ENCODE measurements at regions not wholly inside any gene's neighbourhood (a gene's known extent, or its start where the extent isn't known, plus 50 kb on each side); places are given as distances from the start of the nearest gene placed in this dataset.

DNA sequence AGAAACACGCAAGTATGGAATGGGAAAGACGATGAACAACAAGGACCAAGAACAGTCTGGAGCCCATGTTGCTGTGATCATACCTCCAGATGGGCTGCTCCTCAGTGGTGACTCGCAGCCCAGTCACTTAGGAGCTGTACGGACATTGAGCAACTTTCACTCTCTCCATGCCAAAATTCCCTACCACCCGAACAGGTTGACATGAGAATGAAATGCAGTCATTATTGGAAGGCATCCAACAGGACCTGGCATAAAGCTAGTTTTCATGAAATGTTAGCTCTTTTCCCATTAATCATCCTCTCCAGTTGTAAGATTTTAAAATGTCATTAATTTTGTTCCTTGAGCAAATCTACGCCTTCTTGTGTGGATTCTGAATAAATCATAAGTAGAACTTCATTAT, 82.7 kb upstream of the GPM6B start:
- Histone ChIP-seq H3K4me1 (ENCODE audit: control insufficient read depth, insufficient read depth, low read length) (no peaks in the 10 kb centered on the region), H3K4me3 (ENCODE audit: low read depth, low read length) (no peak overlapping the region), H3K27ac (ENCODE audit: extremely low read depth, low read depth, low read length) (no peak overlapping the region), H3K36me3 (ENCODE audit: control insufficient read depth in 2 of 2, insufficient read depth in 1 of 2, low read length in 2 of 2) (no peaks in the 10 kb centered on the region), H3K9me3 (ENCODE audit: control insufficient read depth, insufficient read depth, low read depth, low read length) (no peaks in the 10 kb centered on the region)
- ChIA-PET POLR2A (no interaction called here), CTCF (interaction anchor here (0.6 to 1.0 kb wide), 6 partner anchors 21 to 459 kb away, joined by 3 to 4 read pairs (median 3); no protein-coding TSS in a partner anchor)
- TF ChIP-seq YY1 (tag by site-specific recombination; IDR thresholded peaks at IDR 0.05): no peak
- no peak for TF ChIP-seq PRDM1 (tag by site-specific recombination; IDR thresholded peaks at IDR 0.05)
- peak; percentile 100 for TF ChIP-seq ZNF600 (tag by site-specific recombination; IDR thresholded peaks at IDR 0.05)
- TF ChIP-seq, protein P1, sequence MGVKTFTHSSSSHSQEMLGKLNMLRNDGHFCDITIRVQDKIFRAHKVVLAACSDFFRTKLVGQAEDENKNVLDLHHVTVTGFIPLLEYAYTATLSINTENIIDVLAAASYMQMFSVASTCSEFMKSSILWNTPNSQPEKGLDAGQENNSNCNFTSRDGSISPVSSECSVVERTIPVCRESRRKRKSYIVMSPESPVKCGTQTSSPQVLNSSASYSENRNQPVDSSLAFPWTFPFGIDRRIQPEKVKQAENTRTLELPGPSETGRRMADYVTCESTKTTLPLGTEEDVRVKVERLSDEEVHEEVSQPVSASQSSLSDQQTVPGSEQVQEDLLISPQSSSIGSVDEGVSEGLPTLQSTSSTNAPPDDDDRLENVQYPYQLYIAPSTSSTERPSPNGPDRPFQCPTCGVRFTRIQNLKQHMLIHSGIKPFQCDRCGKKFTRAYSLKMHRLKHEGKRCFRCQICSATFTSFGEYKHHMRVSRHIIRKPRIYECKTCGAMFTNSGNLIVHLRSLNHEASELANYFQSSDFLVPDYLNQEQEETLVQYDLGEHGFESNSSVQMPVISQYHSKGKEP (tag by site-specific recombination; IDR thresholded peaks at IDR 0.05): 0 out of 2 replicates have a peak, but pooled peaks have one; percentile 27
- peak; percentile 91 for TF ChIP-seq PRDM6 (tag by site-specific recombination; IDR thresholded peaks at IDR 0.05)
- TF ChIP-seq SP3 (tag by site-specific recombination; IDR thresholded peaks at IDR 0.05): no peak
- peak; percentile 53; the same call in 1 of the 2 replicates for TF ChIP-seq ZNF394 (tag by site-specific recombination; IDR thresholded peaks at IDR 0.05; ENCODE audit: borderline replicate concordance)
- no peak for TF ChIP-seq ZNF311 (tag by site-specific recombination; IDR thresholded peaks at IDR 0.05; ENCODE audit: borderline replicate concordance)
- TF ChIP-seq SP7 (tag by site-specific recombination; IDR thresholded peaks at IDR 0.05): peak; percentile 55
- peak; percentile 54; the same call in 1 of the 2 replicates for TF ChIP-seq ZNF366 (tag by site-specific recombination; conservative IDR thresholded peaks at IDR 0.05)
- no peak for TF ChIP-seq PRDM2 (tag by site-specific recombination; IDR thresholded peaks at IDR 0.05; ENCODE audit: borderline replicate concordance)
- TF ChIP-seq ZNF791 (tag by site-specific recombination; IDR thresholded peaks at IDR 0.05): no peak
- TF ChIP-seq INSM2 (tag by site-specific recombination; IDR thresholded peaks at IDR 0.05): peak; percentile 82
- peak; percentile 48; the same call in 1 of the 2 replicates for TF ChIP-seq TSHZ1 (tag by site-specific recombination; IDR thresholded peaks at IDR 0.05; ENCODE audit: borderline replicate concordance)
- TF ChIP-seq ZNF747 (tag by site-specific recombination; IDR thresholded peaks at IDR 0.05): no peak
- peak; percentile 28; the same call in 1 of the 2 replicates for TF ChIP-seq ATF2 (tag by site-specific recombination; IDR thresholded peaks at IDR 0.05; ENCODE audit: low read depth)
- TF ChIP-seq ZNF692 (tag by site-specific recombination; IDR thresholded peaks at IDR 0.05): peak; percentile 33; the same call in 1 of the 2 replicates
- TF ChIP-seq ZFP69B (tag by site-specific recombination; IDR thresholded peaks at IDR 0.05): peak; percentile 45; the same call in 1 of the 2 replicates
